GM23248 (cell line): ENCODE measurements at regions not wholly inside any gene's neighbourhood (a gene's known extent, or its start where the extent isn't known, plus 50 kb on each side); places are given as distances from the start of the nearest gene placed in this dataset.

Experiments used
- DNase-seq: peaks from one replicate; pipeline ENCODE4 v3.0.0-alpha.2; 2015
- H2AFZ ChIP-seq: fragments of 200-600 bp; sonication (generic); 2 replicates; pipeline ENCODE4 v1.6.1; 2016; ENCODE audit warnings: antibody characterized with exemption
- H3F3A ChIP-seq: fragments of 200-600 bp; sonication (generic); 2 replicates; pipeline ENCODE4 v1.6.1; 2016; ENCODE audit warnings: mild to moderate bottlenecking, antibody characterized with exemption, mixed run types; ENCODE audit not compliant: insufficient read depth
- H3K27ac ChIP-seq: fragments of 200-600 bp; sonication (generic); 2 replicates; pipeline ENCODE4 v1.5.1; 2016; ENCODE audit warnings: mild to moderate bottlenecking
- H3K27me3 ChIP-seq: fragments of 200-600 bp; sonication (generic); replicated peaks from 2 replicates; pipeline ENCODE4 v1.6.1; 2016; ENCODE audit warnings: mild to moderate bottlenecking; ENCODE audit not compliant: insufficient read depth
- H3K36me3 ChIP-seq: fragments of 200-600 bp; sonication (generic); 2 replicates; pipeline ENCODE4 v1.6.1; 2016; ENCODE audit warnings: low read depth, mild to moderate bottlenecking
- H3K4me1 ChIP-seq: fragments of 200-600 bp; sonication (generic); 2 replicates; pipeline ENCODE4 v1.6.1; 2016; ENCODE audit warnings: mild to moderate bottlenecking; ENCODE audit not compliant: insufficient read depth
- H3K4me2 ChIP-seq: fragments of 200-600 bp; sonication (generic); one replicate; pipeline ENCODE4 v1.6.1; 2016; ENCODE audit warnings: mild to moderate bottlenecking; ENCODE audit not compliant: unreplicated experiment
- H3K4me3 ChIP-seq: fragments of 200-600 bp; sonication (generic); 2 replicates; pipeline ENCODE4 v1.5.1; 2016; ENCODE audit warnings: mild to moderate bottlenecking
- H3K79me2 ChIP-seq: fragments of 200-600 bp; sonication (generic); 2 replicates; pipeline ENCODE4 v1.6.1; 2016; ENCODE audit warnings: mild to moderate bottlenecking; ENCODE audit not compliant: insufficient read depth
- H3K9ac ChIP-seq: fragments of 200-600 bp; sonication (generic); 2 replicates; pipeline ENCODE4 v1.6.1; 2016; ENCODE audit warnings: mild to moderate bottlenecking
- H3K9me2 ChIP-seq: fragments of 200-600 bp; sonication (generic); 2 replicates; pipeline ENCODE4 v1.6.1; 2016; ENCODE audit warnings: mixed run types, mild to moderate bottlenecking, moderate library complexity; ENCODE audit not compliant: insufficient read depth
- H3K9me3 ChIP-seq: fragments of 200-600 bp; sonication (generic); one replicate; pipeline ENCODE4 v1.6.1; 2017; ENCODE audit warnings: low read depth
- H4K20me1 ChIP-seq: fragments of 200-600 bp; sonication (generic); 2 replicates; pipeline ENCODE4 v1.6.0; 2016; ENCODE audit not compliant: insufficient read depth
- EZH2 ChIP-seq: fragments of 200-600 bp; sonication (generic); IDR thresholded peaks from 2 replicates; pipeline ENCODE4 v1.6.1; 2018; ENCODE audit warnings: antibody characterized with exemption, mild to moderate bottlenecking; ENCODE audit not compliant: insufficient read depth, poor library complexity, severe bottlenecking
- EZH2phosphoT487 ChIP-seq: fragments of 200-600 bp; sonication (generic); IDR thresholded peaks from 2 replicates; pipeline ENCODE4 v1.6.1; 2018; ENCODE audit warnings: antibody characterized with exemption, moderate library complexity, mild to moderate bottlenecking, low read depth; ENCODE audit not compliant: insufficient read depth
- WGBS, 2 experiments: methylation state at CpG; one replicate each; pipeline ENCODE4 v1.1.6; 2015 to 2017; ENCODE audit warnings: low lambda C conversion rate in 2 of 2, low coverage in 1 of 2; ENCODE audit errors: missing lambda C conversion rate in 2 of 2; 5-methylcytosine and 5-hydroxymethylcytosine counted together
- in situ Hi-C: fragments of 300-500 bp; cut with MboI; formaldehyde crosslinking; loops from 2 replicates; pipeline ENCODE4 v1.15.0; 2020

DNA sequence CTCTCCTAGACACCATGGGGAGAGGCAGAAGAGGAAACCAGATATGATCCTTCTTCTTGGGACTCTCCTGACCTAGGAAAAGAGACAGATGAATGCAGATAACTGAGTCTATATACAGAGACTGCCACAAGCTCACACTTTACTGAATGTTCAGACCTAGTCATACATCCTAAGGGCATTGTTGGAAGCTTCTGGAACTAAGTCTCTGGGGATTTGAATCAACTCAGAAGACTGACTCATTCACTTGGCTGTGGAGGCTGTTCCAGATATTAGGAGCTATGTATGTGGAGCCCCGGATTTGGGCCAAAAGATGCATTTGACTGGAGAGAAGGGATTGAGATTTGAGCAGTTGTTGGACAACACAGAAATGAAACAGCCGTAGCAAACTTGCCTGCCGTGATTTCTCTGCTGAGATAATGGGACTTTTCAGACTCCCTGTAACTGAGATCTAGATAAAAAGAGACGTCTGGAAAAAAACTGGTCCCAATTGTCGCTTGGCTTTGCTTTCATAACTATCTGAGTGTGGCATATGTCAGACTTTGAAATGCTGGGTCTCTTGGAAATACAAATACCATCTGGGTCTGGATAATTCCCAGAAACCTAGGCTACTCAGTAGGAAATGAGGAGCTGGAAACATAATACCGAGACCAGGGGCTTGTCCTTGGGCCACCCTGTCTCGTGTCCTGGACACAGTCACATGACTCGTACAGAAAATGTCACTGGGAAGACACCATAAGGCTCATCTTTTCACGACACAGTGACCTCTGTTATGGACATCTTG is 396.8 kb downstream of the NUAK1 start:
- H3K27ac ChIP-seq, result peak overlapping the region; percentile 34
- peak overlapping the region; percentile 59 for H3K4me2 ChIP-seq
- H3K36me3 ChIP-seq, result no peaks in the 10 kb centered on the region
- H3K4me3 ChIP-seq, result peak overlapping the region; percentile 18; the same call in 1 of the 2 replicates
- peak; percentile 99 for DNase-seq
- no peaks in the 10 kb centered on the region for H4K20me1 ChIP-seq
- no peaks in the 10 kb centered on the region for H3K9me2 ChIP-seq
- TF ChIP-seq EZH2 (no peak), EZH2phosphoT487 (no peak)
- H3K79me2 ChIP-seq, result no peaks in the 10 kb centered on the region
- no peaks in the 10 kb centered on the region for H3K9me3 ChIP-seq
- H3F3A ChIP-seq, result peaks cover 11% of the 10 kb centered on the region
- H3K9ac ChIP-seq, result no peak overlapping the region
- 18 to 28% methylated on average over 9 of the region's 9 CpGs for WGBS, 2 experiments
- no peak overlapping the region for H2AFZ ChIP-seq
- 0 out of 2 replicates have a peak, but pooled peaks cover 11% of the 10 kb centered on the region for H3K27me3 ChIP-seq
- in situ Hi-C loops, result no loop called here
- H3K4me1 ChIP-seq, result peaks cover 30% of the 10 kb centered on the region

DNA sequence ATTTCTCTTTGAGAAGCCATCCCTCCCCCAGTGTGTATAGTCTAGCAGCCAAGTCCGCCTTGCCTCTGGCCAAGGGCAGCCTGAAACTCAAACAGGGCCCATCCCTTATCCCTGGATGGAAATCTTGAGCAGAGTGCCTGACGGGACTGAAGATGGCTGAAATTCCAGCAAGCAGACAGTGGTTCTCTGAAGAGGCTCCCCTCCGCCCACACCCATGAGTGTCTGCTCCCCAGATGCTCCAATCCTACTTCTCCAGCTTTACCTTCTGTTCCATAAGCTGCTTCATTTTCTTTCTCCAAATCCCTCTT is 396.2 kb downstream of the NUAK1 start:
- Histone ChIP-seq H3K4me2 (peak overlapping the region; percentile 59), H3K4me1 (peaks cover 30% of the 10 kb centered on the region), H3K4me3 (no peak overlapping the region), H3K79me2 (no peaks in the 10 kb centered on the region), H3K36me3 (no peaks in the 10 kb centered on the region), H3F3A (peaks cover 11% of the 10 kb centered on the region), H4K20me1 (no peaks in the 10 kb centered on the region), H3K9me2 (no peaks in the 10 kb centered on the region), H3K27ac (no peak overlapping the region), H2AFZ (no peak overlapping the region), H3K27me3 (0 out of 2 replicates have a peak, but pooled peaks cover 7% of the 10 kb centered on the region), H3K9ac (no peak overlapping the region), H3K9me3 (no peaks in the 10 kb centered on the region)
- peak; percentile 30 for DNase-seq
- TF ChIP-seq EZH2, result no peak
- 70 to 72% methylated on average over 3 of the region's 3 CpGs for WGBS, 2 experiments
- in situ Hi-C loops, result no loop called here

DNA sequence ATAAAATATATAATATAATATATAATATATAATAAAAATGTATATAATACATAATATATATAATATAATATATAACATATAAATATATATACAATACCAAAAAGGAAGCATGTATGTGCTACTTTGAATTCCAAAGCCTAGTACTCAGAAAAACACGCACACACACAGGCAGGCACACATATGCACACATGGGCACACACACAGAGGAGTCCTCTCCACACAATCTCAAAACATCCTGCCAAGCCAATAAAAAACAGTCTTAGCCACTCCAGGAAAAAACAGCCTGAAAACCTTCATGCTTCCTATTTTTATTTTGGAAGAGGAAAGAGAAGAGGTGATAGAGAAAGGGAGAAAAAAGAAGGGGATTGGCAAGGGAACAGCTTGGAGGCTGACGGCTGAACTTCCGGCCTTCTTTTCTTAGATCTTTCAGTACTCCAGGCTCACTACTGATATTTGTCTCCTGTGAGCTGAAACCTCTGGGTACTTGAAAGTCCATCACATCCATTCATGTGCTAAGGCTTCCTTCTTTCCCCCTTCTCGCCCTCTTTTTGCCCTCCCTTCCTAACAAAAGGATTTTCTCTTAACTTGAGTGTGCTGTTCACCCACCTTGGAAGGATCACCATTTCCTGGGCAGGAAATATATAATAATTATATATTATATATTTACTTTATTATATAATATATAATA is 394.2 kb downstream of the NUAK1 start:
- Histone ChIP-seq H3K4me3 (no peak overlapping the region), H3F3A (peaks cover 25% of the 10 kb centered on the region), H3K36me3 (no peaks in the 10 kb centered on the region), H3K27ac (no peak overlapping the region), H3K79me2 (no peaks in the 10 kb centered on the region), H3K4me1 (peaks cover 41% of the 10 kb centered on the region), H2AFZ (no peak overlapping the region), H3K9me2 (no peaks in the 10 kb centered on the region), H3K9ac (no peak overlapping the region), H4K20me1 (no peaks in the 10 kb centered on the region), H3K27me3 (no peaks in the 10 kb centered on the region), H3K4me2 (no peak overlapping the region), H3K9me3 (no peaks in the 10 kb centered on the region)
- DNase-seq, result no peak
- 81 to 85% methylated on average over 3 to 4 of the region's 4 CpGs for WGBS, 2 experiments
- TF ChIP-seq EZH2phosphoT487 (no peak), EZH2 (no peak)
- in situ Hi-C loops, result no loop called here

DNA sequence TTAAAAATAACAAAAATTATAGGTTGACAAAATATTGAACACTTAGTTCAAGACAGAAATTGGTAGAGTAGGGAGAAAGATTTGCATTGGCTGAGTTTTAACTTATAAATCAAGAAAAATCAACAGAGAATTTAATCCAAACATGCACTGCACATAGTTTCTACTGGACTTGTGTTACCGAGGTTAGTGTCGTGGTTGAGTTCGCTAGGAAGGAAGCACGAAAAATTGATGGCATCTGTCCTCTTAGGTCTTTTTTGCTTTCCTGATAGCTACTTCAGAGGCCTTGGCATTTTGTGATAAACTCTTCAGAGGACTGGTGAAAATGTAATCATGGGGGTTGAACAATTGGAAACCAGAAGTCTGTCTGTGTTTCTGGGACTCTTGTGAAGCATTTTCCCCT is 392.9 kb downstream of the NUAK1 start:
- no peak overlapping the region for H3K4me2 ChIP-seq
- in situ Hi-C loops, result no loop called here
- peaks cover 32% of the 10 kb centered on the region for H3F3A ChIP-seq
- no peaks in the 10 kb centered on the region for H4K20me1 ChIP-seq
- H3K9me3 ChIP-seq, result no peaks in the 10 kb centered on the region
- H2AFZ ChIP-seq, result no peak overlapping the region
- 88% methylated on average over 4 of the region's 4 CpGs for WGBS, 2 experiments
- H3K4me3 ChIP-seq, result no peak overlapping the region
- H3K27me3 ChIP-seq, result no peaks in the 10 kb centered on the region
- no peaks in the 10 kb centered on the region for H3K79me2 ChIP-seq
- no peak for DNase-seq
- no peaks in the 10 kb centered on the region for H3K36me3 ChIP-seq
- TF ChIP-seq EZH2phosphoT487 (no peak), EZH2 (no peak)
- no peak overlapping the region for H3K9ac ChIP-seq
- no peak overlapping the region for H3K27ac ChIP-seq
- peaks cover 39% of the 10 kb centered on the region for H3K4me1 ChIP-seq
- H3K9me2 ChIP-seq, result no peaks in the 10 kb centered on the region
